ENCODE measurements at regions not wholly inside any gene's neighbourhood (a gene's known extent, or its start where the extent isn't known, plus 50 kb on each side); places are given as distances from the start of the nearest gene placed in this dataset.

DNA sequence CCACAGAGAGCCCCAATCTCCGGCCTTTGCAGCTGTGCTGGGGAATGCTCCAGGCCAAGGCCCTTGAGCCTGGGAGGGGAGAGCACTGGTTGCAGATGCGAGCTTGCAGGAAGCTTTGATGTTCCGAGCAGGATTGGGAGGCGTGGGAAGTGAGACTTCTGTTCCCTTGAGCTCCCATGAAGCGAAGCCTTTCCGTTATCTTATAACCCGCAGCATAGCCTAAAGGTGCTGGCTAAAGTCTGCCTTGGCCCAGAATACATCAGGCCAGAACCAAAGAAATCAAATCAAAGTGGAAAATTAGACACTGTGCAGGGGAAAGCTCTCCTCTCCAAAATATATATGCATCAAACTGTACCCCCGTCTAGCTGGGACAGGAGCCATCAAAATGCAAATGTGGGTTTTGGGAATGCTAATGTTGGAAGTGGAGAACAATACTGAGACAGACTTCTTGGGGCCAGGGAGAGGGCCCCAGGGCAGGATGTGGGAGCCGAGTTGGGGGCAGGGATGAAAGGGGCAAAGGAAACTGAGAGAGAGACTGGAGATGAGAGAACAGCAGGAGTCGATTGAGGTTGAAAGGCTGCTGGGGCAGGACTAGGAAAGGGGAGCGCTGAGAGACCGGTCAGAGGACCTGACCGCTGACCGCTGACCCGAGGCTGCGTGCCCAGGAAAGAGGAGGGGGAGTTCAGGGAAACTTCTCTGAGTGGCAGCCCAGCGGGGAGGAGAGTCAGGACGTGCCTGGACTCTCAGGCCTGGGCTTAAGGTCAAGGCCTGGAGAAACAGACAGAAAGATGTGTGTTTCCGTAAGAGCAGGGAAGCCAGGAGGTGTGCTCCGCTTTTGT, 152.2 kb upstream of the PARP11 start:
- no peak for TF ChIP-seq EZH2phosphoT487 (IDR thresholded peaks at IDR 0.05; ENCODE audit: borderline replicate concordance, low read length)
- TF ChIP-seq, protein P1, sequence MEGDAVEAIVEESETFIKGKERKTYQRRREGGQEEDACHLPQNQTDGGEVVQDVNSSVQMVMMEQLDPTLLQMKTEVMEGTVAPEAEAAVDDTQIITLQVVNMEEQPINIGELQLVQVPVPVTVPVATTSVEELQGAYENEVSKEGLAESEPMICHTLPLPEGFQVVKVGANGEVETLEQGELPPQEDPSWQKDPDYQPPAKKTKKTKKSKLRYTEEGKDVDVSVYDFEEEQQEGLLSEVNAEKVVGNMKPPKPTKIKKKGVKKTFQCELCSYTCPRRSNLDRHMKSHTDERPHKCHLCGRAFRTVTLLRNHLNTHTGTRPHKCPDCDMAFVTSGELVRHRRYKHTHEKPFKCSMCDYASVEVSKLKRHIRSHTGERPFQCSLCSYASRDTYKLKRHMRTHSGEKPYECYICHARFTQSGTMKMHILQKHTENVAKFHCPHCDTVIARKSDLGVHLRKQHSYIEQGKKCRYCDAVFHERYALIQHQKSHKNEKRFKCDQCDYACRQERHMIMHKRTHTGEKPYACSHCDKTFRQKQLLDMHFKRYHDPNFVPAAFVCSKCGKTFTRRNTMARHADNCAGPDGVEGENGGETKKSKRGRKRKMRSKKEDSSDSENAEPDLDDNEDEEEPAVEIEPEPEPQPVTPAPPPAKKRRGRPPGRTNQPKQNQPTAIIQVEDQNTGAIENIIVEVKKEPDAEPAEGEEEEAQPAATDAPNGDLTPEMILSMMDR (IDR thresholded peaks at IDR 0.05; ENCODE audit: low read depth, low read length, poor library complexity, severe bottlenecking), result no peak
- Histone ChIP-seq H4K20me1 (ENCODE audit: control insufficient read depth, insufficient read depth, low read depth, low read length) (no peaks in the 10 kb centered on the region), H3K4me3 (ENCODE audit: low read length) (no peak overlapping the region), H3K4me2 (ENCODE audit: low read length) (no peak overlapping the region), H3K36me3 (ENCODE audit: control insufficient read depth, low read length) (no peaks in the 10 kb centered on the region), H3K79me2 (ENCODE audit: control insufficient read depth, low read length) (no peaks in the 10 kb centered on the region), H3K27ac (ENCODE audit: low read depth, low read length) (no peak overlapping the region), H3K9me2 (replicated peaks; ENCODE audit: control insufficient read depth, low read length) (no peaks in the 10 kb centered on the region), H3F3A (ENCODE audit: control insufficient read depth, insufficient read depth) (no peaks in the 10 kb centered on the region), H3K4me1 (ENCODE audit: control insufficient read depth, low read length) (no peaks in the 10 kb centered on the region), H3K27me3 (ENCODE audit: control insufficient read depth, low read length) (no peaks in the 10 kb centered on the region), H3K9me3 (ENCODE audit: control insufficient read depth, insufficient read depth, low read length) (no peaks in the 10 kb centered on the region)

DNA sequence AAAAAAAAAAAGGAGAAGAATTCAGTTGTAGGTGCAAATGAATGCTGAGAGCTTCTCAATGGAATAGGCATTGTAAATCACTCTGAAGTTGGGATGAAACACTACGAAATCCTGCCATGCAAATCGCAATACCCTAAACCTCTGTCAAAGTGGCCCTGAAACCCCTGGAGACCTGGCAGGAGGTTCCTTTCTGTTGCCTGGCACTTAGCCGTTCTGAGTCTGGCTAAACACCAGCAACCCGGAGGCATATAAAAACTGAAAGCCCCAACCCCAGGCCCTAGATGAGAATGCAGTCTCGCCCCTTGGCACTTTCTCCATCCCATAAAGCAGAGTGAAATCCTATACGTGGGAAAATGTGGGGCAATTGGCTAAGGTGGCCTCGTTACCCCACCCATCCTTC, 151.5 kb upstream of the PARP11 start:
- Histone ChIP-seq H3F3A (ENCODE audit: control insufficient read depth, insufficient read depth) (no peaks in the 10 kb centered on the region), H4K20me1 (ENCODE audit: control insufficient read depth, insufficient read depth, low read depth, low read length) (no peaks in the 10 kb centered on the region), H3K9me2 (replicated peaks; ENCODE audit: control insufficient read depth, low read length) (no peaks in the 10 kb centered on the region), H3K27me3 (ENCODE audit: control insufficient read depth, low read length) (no peaks in the 10 kb centered on the region), H3K4me2 (ENCODE audit: low read length) (no peak overlapping the region), H3K27ac (ENCODE audit: low read depth, low read length) (no peak overlapping the region), H3K4me3 (ENCODE audit: low read length) (no peak overlapping the region), H3K36me3 (ENCODE audit: control insufficient read depth, low read length) (no peaks in the 10 kb centered on the region), H3K79me2 (ENCODE audit: control insufficient read depth, low read length) (no peaks in the 10 kb centered on the region), H3K4me1 (ENCODE audit: control insufficient read depth, low read length) (no peaks in the 10 kb centered on the region), H3K9me3 (ENCODE audit: control insufficient read depth, insufficient read depth, low read length) (no peaks in the 10 kb centered on the region)
- TF ChIP-seq EZH2phosphoT487 (IDR thresholded peaks at IDR 0.05; ENCODE audit: borderline replicate concordance, low read length), result no peak
- TF ChIP-seq, protein P1 (IDR thresholded peaks at IDR 0.05; ENCODE audit: low read depth, low read length, poor library complexity, severe bottlenecking), result no peak

DNA sequence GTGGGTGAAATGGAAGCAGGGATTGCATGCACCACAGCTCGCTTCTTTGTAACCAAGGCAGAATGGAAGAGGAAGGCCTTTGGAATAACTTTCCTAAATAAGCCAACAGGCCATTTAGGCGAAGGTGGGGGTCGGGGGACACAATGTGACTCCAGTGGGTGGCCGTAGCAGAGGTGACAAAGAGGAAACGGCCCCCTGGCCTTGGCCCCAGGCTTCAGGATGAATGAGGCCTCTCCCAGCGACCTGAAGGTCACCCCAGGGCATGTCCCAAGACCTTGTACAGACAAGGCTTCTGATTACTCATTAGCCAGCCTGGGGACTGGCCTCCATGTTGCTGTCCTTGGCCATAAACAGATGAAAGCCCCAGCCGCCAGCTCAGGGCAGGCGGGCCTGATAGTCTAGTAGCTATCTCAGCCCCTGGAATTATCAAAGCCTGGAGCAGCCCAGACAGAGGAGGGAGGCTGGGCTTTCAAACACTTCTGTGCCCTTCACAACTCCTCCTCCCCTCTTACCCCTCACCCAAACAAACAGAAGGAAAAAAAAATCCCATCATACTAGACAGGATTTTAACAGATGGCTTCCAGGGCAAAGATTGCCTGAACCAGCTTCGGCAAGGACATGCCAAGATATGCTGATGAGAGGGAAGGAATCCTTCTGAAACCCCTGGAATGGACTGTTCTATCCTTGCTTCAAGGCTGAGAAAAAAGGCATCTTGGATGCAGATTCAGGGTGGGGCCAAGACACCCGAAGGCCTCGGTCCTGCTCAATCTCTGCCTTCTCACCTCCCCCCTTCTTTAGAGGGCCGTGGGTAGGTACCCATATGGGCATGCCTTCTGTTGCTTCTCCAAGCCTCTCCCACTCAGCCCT, 142.3 kb upstream of the PARP11 start:
- Histone ChIP-seq H3K27ac (ENCODE audit: low read depth, low read length) (no peak overlapping the region), H4K20me1 (ENCODE audit: control insufficient read depth, insufficient read depth, low read depth, low read length) (no peaks in the 10 kb centered on the region), H3K79me2 (ENCODE audit: control insufficient read depth, low read length) (no peaks in the 10 kb centered on the region), H3F3A (ENCODE audit: control insufficient read depth, insufficient read depth) (no peaks in the 10 kb centered on the region), H3K36me3 (ENCODE audit: control insufficient read depth, low read length) (no peaks in the 10 kb centered on the region), H3K4me1 (ENCODE audit: control insufficient read depth, low read length) (no peaks in the 10 kb centered on the region), H3K9me2 (replicated peaks; ENCODE audit: control insufficient read depth, low read length) (no peaks in the 10 kb centered on the region), H3K4me3 (ENCODE audit: low read length) (no peak overlapping the region), H3K9me3 (ENCODE audit: control insufficient read depth, insufficient read depth, low read length) (no peaks in the 10 kb centered on the region), H3K4me2 (ENCODE audit: low read length) (no peak overlapping the region), H3K27me3 (ENCODE audit: control insufficient read depth, low read length) (peaks cover 7% of the 10 kb centered on the region)
- no peak for TF ChIP-seq EZH2phosphoT487 (IDR thresholded peaks at IDR 0.05; ENCODE audit: borderline replicate concordance, low read length)
- TF ChIP-seq, protein P1 (IDR thresholded peaks at IDR 0.05; ENCODE audit: low read depth, low read length, poor library complexity, severe bottlenecking), result no peak

Measured in DOHH2 (cell line).